H1 (cell line): ENCODE measurements at regions not wholly inside any gene's neighbourhood (a gene's known extent, or its start where the extent isn't known, plus 50 kb on each side); places are given as distances from the start of the nearest gene placed in this dataset.

Experiments used
- BRCA1 ChIP-seq: IDR thresholded peaks from 2 replicates; pipeline ENCODE4 v1.6.1; 2012; ENCODE audit warnings: low read depth, low read length, improper control_type of control experiment
- EGR1 ChIP-seq: IDR thresholded peaks from 2 replicates; pipeline ENCODE4 v1.6.1; 2011; ENCODE audit warnings: low read depth, low read length, borderline replicate concordance
- EZH2 ChIP-seq: fragments of 200-600 bp; sonication (generic); IDR thresholded peaks from 2 replicates; pipeline ENCODE4 v1.7.1; 2012; ENCODE audit warnings: low read depth, mild to moderate bottlenecking, moderate library complexity, low read length, inconsistent platforms; ENCODE audit not compliant: severe bottlenecking
- POLR2AphosphoS5 ChIP-seq: IDR thresholded peaks from 2 replicates; pipeline ENCODE4 v1.6.1; 2011; ENCODE audit warnings: low read depth, low read length
- RAD21 ChIP-seq, 2 experiments: IDR thresholded peaks in 1 of 2; conservative IDR thresholded peaks in 1 of 2; 2 replicates each; pipeline ENCODE4 v1.6.1; 2011; ENCODE audit warnings: low read depth in 2 of 2, low read length in 2 of 2, improper control_type of control experiment in 1 of 2, inconsistent platforms in 1 of 2, mild to moderate bottlenecking in 1 of 2, moderate library complexity in 1 of 2
- ZNF274 ChIP-seq: IDR thresholded peaks from 2 replicates; pipeline ENCODE4 v1.7.0; 2012; ENCODE audit warnings: low read length, borderline replicate concordance; ENCODE audit errors: extremely low read depth
- TF ChIP-seq, protein P1 (sequence below), 3 experiments: IDR thresholded peaks; 1 replicate in 2 of 3; 2 replicates in 1 of 3; pipeline versions ENCODE4 v1.5.1 to v1.6.1; 2011; ENCODE audit warnings: low read length in 3 of 3, mild to moderate bottlenecking in 3 of 3, inconsistent platforms in 2 of 3, low read depth in 1 of 3, moderate library complexity in 1 of 3; ENCODE audit not compliant: insufficient read depth in 1 of 3; ENCODE audit errors: control extremely low read depth in 1 of 3

GRCh38 chr20:51176876-51177275, 154.0 kb upstream of the KCNG1 start:
- TF ChIP-seq BRCA1 = no peak
- TF ChIP-seq POLR2AphosphoS5 = no peak
- TF ChIP-seq, protein P1, sequence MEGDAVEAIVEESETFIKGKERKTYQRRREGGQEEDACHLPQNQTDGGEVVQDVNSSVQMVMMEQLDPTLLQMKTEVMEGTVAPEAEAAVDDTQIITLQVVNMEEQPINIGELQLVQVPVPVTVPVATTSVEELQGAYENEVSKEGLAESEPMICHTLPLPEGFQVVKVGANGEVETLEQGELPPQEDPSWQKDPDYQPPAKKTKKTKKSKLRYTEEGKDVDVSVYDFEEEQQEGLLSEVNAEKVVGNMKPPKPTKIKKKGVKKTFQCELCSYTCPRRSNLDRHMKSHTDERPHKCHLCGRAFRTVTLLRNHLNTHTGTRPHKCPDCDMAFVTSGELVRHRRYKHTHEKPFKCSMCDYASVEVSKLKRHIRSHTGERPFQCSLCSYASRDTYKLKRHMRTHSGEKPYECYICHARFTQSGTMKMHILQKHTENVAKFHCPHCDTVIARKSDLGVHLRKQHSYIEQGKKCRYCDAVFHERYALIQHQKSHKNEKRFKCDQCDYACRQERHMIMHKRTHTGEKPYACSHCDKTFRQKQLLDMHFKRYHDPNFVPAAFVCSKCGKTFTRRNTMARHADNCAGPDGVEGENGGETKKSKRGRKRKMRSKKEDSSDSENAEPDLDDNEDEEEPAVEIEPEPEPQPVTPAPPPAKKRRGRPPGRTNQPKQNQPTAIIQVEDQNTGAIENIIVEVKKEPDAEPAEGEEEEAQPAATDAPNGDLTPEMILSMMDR (IDR thresholded peaks at IDR 0.05; ENCODE audit: control extremely low read depth in 1 of 3, insufficient read depth in 1 of 3, low read depth in 1 of 3, low read length in 3 of 3) = no peak
- no peak for TF ChIP-seq ZNF274
- TF ChIP-seq EGR1 = no peak
- no peak for TF ChIP-seq EZH2
- no peak for TF ChIP-seq RAD21 (IDR thresholded peaks at IDR 0.05 in 1 of 2, conservative IDR thresholded peaks at IDR 0.05 in 1 of 2; ENCODE audit: low read depth in 2 of 2, low read length in 2 of 2)
